GM12875 (cell line): ENCODE measurements at regions not wholly inside any gene's neighbourhood (a gene's known extent, or its start where the extent isn't known, plus 50 kb on each side); places are given as distances from the start of the nearest gene placed in this dataset.

Experiments used
- H3K4me3 ChIP-seq: one replicate; pipeline ENCODE4 v1.5.1; 2011; ENCODE audit warnings: low read depth, low read length, control low read depth
- CTCF ChIP-seq: IDR thresholded peaks from 2 replicates; pipeline ENCODE4 v1.5.1; 2011; ENCODE audit warnings: low read depth, mild to moderate bottlenecking, control low read depth, inconsistent platforms, low read length, moderate library complexity, borderline replicate concordance; ENCODE audit not compliant: insufficient read depth

- H3K4me3 ChIP-seq = no peak overlapping the region
- TF ChIP-seq CTCF = no peak
Observed at GRCh38 chr12:58575256-58575655, 345.0 kb downstream of the LRIG3 start.

GRCh38 chr12:58576081-58576480 is 344.2 kb downstream of the LRIG3 start:
- no peak overlapping the region for H3K4me3 ChIP-seq
- no peak for TF ChIP-seq CTCF

DNA sequence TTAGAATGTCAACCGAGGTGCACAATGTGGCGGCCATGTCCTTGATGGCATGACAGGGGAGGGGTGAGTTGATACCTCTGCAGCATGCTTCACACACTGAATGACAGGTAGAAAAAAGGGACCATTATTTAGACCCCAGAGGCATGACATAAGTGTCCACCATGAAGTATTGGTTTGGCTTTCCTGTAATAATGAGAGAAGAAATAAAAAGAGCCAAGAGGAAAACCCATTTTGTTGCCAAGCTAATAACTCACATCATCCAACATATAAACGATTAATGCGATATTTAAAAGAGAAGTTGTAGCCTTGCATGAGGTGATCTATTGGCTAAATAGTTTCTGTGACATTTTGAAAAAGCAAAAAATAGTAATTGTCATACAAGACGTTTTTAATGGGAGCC is 343.4 kb downstream of the LRIG3 start:
- TF ChIP-seq CTCF = no peak
- H3K4me3 ChIP-seq = no peak overlapping the region

GRCh38 chr12:58580095-58580494 is 340.2 kb downstream of the LRIG3 start:
- no peak for TF ChIP-seq CTCF
- H3K4me3 ChIP-seq = no peak overlapping the region

- no peak for TF ChIP-seq CTCF
Observed at GRCh38 chr12:58583529-58583928, 336.8 kb downstream of the LRIG3 start.

DNA sequence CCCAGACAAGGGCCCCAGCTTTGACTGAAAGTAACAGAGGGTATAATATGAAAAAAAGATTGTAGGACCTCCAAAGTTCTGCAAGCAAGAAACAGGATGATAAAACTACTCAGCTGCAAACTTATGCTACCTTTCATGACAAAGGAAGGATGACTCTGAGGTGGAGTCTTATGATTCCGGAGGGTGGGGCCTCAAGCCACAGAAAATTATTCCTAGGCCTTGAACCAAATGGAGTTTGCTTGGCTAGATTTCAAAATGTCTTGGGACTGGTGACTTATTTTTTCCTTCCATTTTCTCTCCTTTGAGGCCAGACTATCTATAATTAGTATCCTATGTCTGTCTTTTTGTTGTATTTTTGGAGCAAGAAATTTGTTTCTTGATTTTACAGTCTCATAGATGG is 336.4 kb downstream of the LRIG3 start:
- no peak for TF ChIP-seq CTCF
- no peak overlapping the region for H3K4me3 ChIP-seq

More at GRCh38 chr12:58583529-58583928, 336.8 kb downstream of the LRIG3 start:
- H3K4me3 ChIP-seq = no peak overlapping the region

- TF ChIP-seq CTCF = no peak
- H3K4me3 ChIP-seq = no peak overlapping the region
Observed at GRCh38 chr12:58584880-58585279, 335.4 kb downstream of the LRIG3 start.
